K562 (cell line): ENCODE measurements at regions not wholly inside any gene's neighbourhood (a gene's known extent, or its start where the extent isn't known, plus 50 kb on each side); places are given as distances from the start of the nearest gene placed in this dataset.

Experiments used
- ATF3 ChIP-seq, 2 experiments: fragments of 450-650 bp in 1 of 2; sonication (generic) in 1 of 2; formaldehyde crosslinking in 1 of 2; IDR thresholded peaks in 1 of 2; conservative IDR thresholded peaks in 1 of 2; 2 replicates each; pipeline versions ENCODE4 v1.6.1 to v1.8.1; 2016 to 2023; ENCODE audit warnings: mild to moderate bottlenecking in 2 of 2, moderate library complexity in 2 of 2, inconsistent platforms in 1 of 2, missing genetic modification reagents in 1 of 2
- CHD4 ChIP-seq: fragments of 200-600 bp; sonication (generic); IDR thresholded peaks from 3 replicates; pipeline ENCODE4 v1.6.1; 2012; ENCODE audit warnings: low read depth, mild to moderate bottlenecking, mixed read lengths, low read length, inconsistent platforms; ENCODE audit not compliant: insufficient read depth, insufficient replicate concordance, poor library complexity, severe bottlenecking
- CTCF ChIP-seq, 3 experiments: IDR thresholded peaks in 2 of 3; conservative IDR thresholded peaks in 1 of 3; 2 replicates each; pipeline ENCODE4 v1.5.1; 2011 to 2012; ENCODE audit warnings: low read length in 3 of 3, mild to moderate bottlenecking in 3 of 3, control low read depth in 2 of 3, improper control_type of control experiment in 1 of 3, inconsistent platforms in 1 of 3, low read depth in 1 of 3, mixed read lengths in 1 of 3, moderate library complexity in 1 of 3; ENCODE audit not compliant: insufficient read depth in 2 of 3
- ELK1 ChIP-seq: sonication (generic); formaldehyde crosslinking; IDR thresholded peaks from 2 replicates; pipeline ENCODE4 v1.8.1; 2022; ENCODE audit warnings: missing genetic modification reagents
- JUN ChIP-seq, 2 experiments: sonication (generic) in 1 of 2; formaldehyde crosslinking in 1 of 2; IDR thresholded peaks; 2 replicates each; pipeline versions ENCODE4 v1.6.1 to v1.8.0; 2012 to 2022; ENCODE audit warnings: borderline replicate concordance in 2 of 2, mild to moderate bottlenecking in 2 of 2, improper control_type of control experiment in 1 of 2, low read depth in 1 of 2, low read length in 1 of 2, missing genetic modification reagents in 1 of 2
- MAX ChIP-seq: sonication (generic); formaldehyde crosslinking; IDR thresholded peaks from 2 replicates; pipeline ENCODE4 v1.9.0; 2022; ENCODE audit warnings: mild to moderate bottlenecking, missing genetic modification reagents
- MBD2 ChIP-seq: sonication (generic); IDR thresholded peaks from 2 replicates; pipeline ENCODE4 v1.6.1; 2016; ENCODE audit warnings: low read depth, borderline replicate concordance
- MIER1 ChIP-seq: fragments of 450-650 bp; IDR thresholded peaks from 2 replicates; pipeline ENCODE4 v1.6.1; 2016; ENCODE audit warnings: antibody characterized with exemption, mild to moderate bottlenecking, low read depth
- NFYB ChIP-seq: IDR thresholded peaks from 2 replicates; pipeline ENCODE4 v1.6.1; 2011; ENCODE audit warnings: mild to moderate bottlenecking, moderate library complexity; ENCODE audit not compliant: insufficient read length; ENCODE audit errors: extremely low read depth
- NR4A1 ChIP-seq, 2 experiments: fragments of 250-450 bp in 1 of 2; fragments of 450-650 bp in 1 of 2; sonication (Bioruptor Pico) in 1 of 2; IDR thresholded peaks; 2 replicates each; pipeline versions ENCODE4 v1.4.0 to v1.6.1; 2016 to 2020; ENCODE audit warnings: mild to moderate bottlenecking in 2 of 2, missing compliant biosample characterization in 1 of 2, missing genetic modification characterization in 1 of 2, moderate library complexity in 1 of 2
- PHF21A ChIP-seq: fragments of 450-650 bp; IDR thresholded peaks from 2 replicates; pipeline ENCODE4 v1.6.1; 2017; ENCODE audit warnings: low read depth, borderline replicate concordance
- POLR2AphosphoS2 ChIP-seq: IDR thresholded peaks from 2 replicates; pipeline ENCODE4 v1.6.1; 2012; ENCODE audit warnings: low read length, improper control_type of control experiment
- SMC3 ChIP-seq: conservative IDR thresholded peaks from 2 replicates; pipeline ENCODE4 v1.6.1; 2011; ENCODE audit warnings: low read depth, low read length, improper control_type of control experiment; ENCODE audit not compliant: insufficient read depth
- ZNF184 ChIP-seq: sonication (generic); formaldehyde crosslinking; IDR thresholded peaks from 2 replicates; pipeline ENCODE4 v1.5.0; 2020; ENCODE audit warnings: missing genetic modification reagents

GRCh38 chr3:86162521-86162920 is 828.4 kb downstream of the VGLL3 start:
- TF ChIP-seq POLR2AphosphoS2: no peak
- no peak for TF ChIP-seq MBD2
- no peak for TF ChIP-seq CTCF (IDR thresholded peaks at IDR 0.05 in 2 of 3, conservative IDR thresholded peaks at IDR 0.05 in 1 of 3; ENCODE audit: insufficient read depth in 2 of 3, low read depth in 1 of 3, low read length in 3 of 3)
- TF ChIP-seq NFYB: no peak
- TF ChIP-seq ATF3 (IDR thresholded peaks at IDR 0.05): no peak
- no peak for TF ChIP-seq ATF3 (CRISPR knock-in tag; conservative IDR thresholded peaks at IDR 0.05)
- TF ChIP-seq SMC3: no peak
- no peak for TF ChIP-seq MAX (CRISPR knock-in tag)
- no peak for TF ChIP-seq NR4A1 (CRISPR knock-in tag; IDR thresholded peaks at IDR 0.05)
- TF ChIP-seq NR4A1 (tag; IDR thresholded peaks at IDR 0.05): no peak
- no peak for TF ChIP-seq ELK1 (CRISPR knock-in tag)
- TF ChIP-seq MIER1: no peak
- no peak for TF ChIP-seq CHD4
- TF ChIP-seq JUN (IDR thresholded peaks at IDR 0.05; ENCODE audit: borderline replicate concordance, low read depth, low read length): no peak
- TF ChIP-seq JUN (CRISPR knock-in tag; IDR thresholded peaks at IDR 0.05; ENCODE audit: borderline replicate concordance): no peak
- no peak for TF ChIP-seq ZNF184 (CRISPR knock-in tag)
- TF ChIP-seq PHF21A: no peak
